Left cardiac atrium (tissue), 4 donors: ENCODE measurements at regions not wholly inside any gene's neighbourhood (a gene's known extent, or its start where the extent isn't known, plus 50 kb on each side); places are given as distances from the start of the nearest gene placed in this dataset.
"Not testable (repeated sequence)": the region's sequence is repeated elsewhere in the genome, so short reads cannot be mapped to it uniquely, and the experiment has no call there.

Experiments
- ATAC-seq, 2 donors: fragments of 200-7000 bp; cut with Tn5 transposase; one replicate each; pipeline ENCODE4 v1.9.1; 2020; ENCODE audit warnings: mild to moderate bottlenecking in 2 of 2, moderate library complexity in 2 of 2
- DNase-seq: peaks from one replicate; pipeline ENCODE4 v3.0.0-alpha.2; 2020
- intact Hi-C, 2 donors: fragments of 100-400 bp; cut with DNase I; formaldehyde crosslinking; loops; one replicate each; pipeline versions ENCODE4 v1.14.1 to v1.15.1; 2022 to 2023
- donor health status: DM: no; HTN: yes; CAD: no.
- donor health status: DM: no; HTN: yes; CAD: no; lungs with severe emphysema.
- donor health status: DM: yes; HTN: yes; CAD: no.
- donor health status: Dilated cardiomyopathy.

- no peak for ATAC-seq
- DNase-seq = no peak
- intact Hi-C loops = no loop called here
These were observed 90.4 kb upstream of the SFSWAP start for GRCh38 chr12:131620520-131620919.

- DNase-seq (no peak), ATAC-seq (no peak)
- intact Hi-C loops = no loop called here
These were observed 89.8 kb upstream of the SFSWAP start for GRCh38 chr12:131620946-131621681.

- intact Hi-C loops = no loop called here
- peak; percentile 16 to 31 for ATAC-seq
- DNase-seq = no peak
These were observed 89.0 kb upstream of the SFSWAP start for GRCh38 chr12:131621701-131622421.

DNA sequence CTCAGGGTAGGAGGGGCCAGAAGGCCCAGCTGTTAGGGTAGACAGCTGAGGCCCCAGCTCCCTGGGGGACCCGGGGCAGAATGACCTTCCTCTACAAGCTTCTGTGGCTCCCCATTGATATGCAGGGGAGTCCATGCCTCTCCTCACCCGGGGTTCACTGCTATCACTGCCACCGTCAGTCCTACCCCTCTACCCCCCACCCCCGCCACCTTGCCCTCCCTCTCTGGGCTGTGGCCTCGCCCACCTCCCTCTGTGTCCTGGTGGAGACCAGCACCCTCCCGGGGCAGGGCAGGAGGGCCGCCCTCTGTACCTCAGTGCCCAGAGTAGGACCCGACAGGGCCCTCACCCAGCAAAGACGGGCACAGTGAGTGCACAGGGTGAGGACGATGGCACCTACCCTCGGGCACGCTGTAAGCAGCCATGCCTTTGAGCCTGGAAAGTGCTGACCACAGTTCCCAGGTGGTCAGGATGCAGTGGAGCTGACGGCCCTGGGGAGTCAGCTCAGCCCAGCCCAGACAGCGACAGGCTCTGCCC is 88.4 kb upstream of the SFSWAP start:
- intact Hi-C loops = no loop called here
- ATAC-seq = no peak

DNA sequence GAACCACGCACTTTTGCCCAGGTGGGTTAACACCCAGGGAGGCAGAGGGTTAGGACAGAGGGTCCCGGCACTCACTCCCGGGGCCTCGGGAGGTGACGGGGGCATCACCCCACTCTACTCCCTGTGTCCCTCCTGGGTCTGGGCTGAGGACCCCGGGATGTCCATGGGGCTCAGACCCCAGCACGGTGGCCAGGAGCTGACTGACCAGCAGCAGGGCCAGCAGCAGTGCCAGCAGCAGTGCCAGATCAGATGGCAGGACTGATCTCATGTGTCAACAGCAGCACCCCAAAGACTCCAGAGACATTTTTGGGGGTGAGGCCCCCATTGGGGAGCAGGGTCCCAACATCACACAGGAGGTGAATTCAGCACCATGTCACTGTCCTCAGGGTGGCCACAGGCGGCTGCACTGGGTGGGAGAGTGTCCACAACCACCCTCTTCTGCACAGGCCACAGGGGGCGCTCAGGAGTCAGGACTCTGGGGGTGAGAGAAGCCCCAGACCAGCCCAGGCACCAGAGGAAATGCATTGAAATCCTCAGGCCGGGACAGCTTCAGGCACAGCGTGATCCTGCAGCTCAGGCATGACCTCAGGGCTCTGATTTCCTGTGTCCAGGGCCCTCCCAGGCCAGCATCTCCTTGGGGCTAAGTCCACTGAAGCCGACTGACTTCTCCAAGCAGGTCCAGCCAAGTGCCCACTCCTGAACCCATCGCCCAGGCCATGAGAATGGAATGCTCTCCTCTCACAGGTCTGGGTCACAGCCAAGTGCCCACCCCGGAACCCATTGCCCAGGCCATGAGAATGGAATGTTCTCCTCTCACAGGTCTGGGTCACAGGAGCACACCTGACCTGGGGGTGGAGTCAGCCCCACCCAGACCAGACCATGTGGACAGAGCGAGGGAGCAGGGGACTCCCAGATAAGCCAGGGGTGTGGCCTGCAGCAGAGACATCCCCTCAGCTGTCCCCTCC is 87.2 kb upstream of the SFSWAP start:
- DNase-seq, intact Hi-C loops, ATAC-seq: not testable (repeated sequence)

More for the DNA sequence above, 88.4 kb upstream of the SFSWAP start:
- DNase-seq = no peak

- intact Hi-C loops, DNase-seq: not testable (repeated sequence)
- ATAC-seq = peak; percentile 28 to 38
These were observed 86.5 kb upstream of the SFSWAP start for GRCh38 chr12:131624369-131624739.

- ATAC-seq = peak in 1 of 2 donors; percentile 40
- DNase-seq, intact Hi-C loops: not testable (repeated sequence)
These were observed 86.0 kb upstream of the SFSWAP start for GRCh38 chr12:131624756-131625501.

DNA sequence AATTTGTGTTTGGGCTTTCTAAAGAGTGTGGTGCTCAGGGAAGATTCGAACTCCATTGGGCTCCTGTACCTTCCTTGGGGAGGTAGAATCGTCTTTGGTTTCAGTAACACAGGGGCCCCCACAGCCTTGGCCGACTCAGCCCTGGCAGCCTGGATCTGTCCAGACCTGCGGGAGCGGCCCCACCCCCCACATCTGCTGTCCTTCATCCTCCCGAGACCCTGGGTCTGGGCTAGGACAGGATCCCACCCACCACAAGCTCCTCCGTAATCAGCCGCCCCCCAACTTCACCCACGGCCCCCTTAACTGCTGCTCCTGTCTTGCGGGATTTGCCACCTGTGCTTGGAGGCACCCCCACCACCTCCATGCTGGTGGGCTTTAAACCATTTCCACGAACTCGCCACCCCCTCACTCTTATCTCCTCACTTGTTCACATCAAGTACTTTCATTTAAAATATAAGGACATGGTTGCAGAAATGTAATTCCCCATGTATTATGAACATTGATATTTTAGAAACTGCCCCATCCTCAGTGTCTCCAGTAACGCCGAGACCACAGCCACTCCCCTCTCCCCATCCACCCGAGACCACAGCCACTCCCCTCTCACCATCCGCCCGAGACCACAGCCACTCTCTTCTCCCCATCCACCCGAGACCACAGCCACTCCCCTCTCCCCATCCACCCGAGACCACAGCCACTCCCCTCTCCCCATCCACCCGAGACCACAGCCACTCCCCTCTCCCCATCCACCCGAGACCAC is 84.7 kb upstream of the SFSWAP start:
- ATAC-seq, DNase-seq, intact Hi-C loops: not testable (repeated sequence)

DNA sequence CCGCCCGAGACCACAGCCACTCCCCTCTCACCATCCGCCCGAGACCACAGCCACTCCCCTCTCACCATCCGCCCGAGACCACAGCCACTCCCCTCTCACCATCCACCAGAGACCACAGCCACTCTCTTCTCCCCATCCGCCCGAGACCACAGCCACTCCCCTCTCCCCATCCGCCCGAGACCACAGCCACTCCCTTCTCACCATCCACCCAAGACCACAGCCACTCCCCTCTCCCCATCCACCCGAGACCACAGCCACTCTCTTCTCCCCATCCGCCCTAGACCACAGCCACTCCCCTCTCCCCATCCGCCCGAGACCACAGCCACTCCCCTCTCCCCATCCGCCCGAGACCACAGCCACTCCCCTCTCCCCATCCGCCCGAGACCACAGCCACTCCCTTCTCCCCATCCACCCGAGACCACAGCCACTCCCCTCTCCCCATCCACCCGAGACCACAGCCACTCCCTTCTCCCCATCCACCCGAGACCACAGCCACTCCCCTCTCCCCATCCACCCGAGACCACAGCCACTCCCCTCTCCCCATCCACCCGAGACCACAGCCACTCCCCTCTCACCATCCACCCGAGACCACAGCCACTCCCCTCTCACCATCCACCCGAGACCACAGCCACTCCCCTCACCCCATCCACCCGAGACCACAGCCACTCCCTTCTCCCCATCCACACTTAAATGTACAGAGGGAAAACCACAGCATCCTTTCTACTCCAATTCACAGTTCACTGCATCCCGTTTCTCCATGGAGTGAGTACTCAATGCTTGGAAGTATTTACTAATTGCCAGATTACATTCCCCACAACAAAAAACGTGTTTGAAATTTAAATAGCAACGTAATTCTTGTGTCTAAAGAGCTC is 83.5 kb upstream of the SFSWAP start:
- ATAC-seq, DNase-seq, intact Hi-C loops: not testable (repeated sequence)

GRCh38 chr12:131628023-131628740 is 82.7 kb upstream of the SFSWAP start:
- ATAC-seq (no peak), DNase-seq (no peak)
- intact Hi-C loops = no loop called here

DNA sequence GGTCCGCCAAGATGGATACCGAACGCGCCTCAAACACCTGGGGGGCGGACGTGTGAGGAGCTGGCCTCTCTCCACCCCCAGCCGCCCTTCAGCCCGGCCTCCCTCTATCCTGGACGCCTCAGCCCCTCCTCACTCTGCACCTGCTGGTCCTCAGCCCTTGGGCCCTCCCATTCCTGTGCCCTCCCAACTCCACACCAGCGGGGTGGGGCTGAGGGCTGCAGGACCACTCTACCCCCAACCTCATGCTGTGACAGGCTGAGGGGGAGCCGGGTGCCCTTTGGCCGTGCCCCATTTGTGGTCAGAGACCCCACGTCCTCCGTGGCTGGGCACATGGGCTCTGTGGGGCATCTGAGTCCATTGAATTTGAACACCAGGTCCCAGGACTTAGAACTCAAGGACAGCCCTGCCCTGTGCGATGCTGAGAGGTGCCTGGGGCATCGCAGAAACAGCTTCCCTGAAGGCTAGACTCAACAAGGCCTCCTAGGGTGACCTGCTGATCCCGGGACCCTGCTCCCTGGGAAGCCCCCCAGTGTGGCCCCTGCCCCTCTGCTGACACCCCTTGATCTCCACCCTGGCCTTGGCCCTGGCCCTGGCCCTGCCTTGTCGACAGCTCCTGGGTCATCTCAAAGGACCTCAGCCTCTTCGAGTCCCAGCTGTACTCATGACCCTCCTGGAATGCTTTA is 82.0 kb upstream of the SFSWAP start:
- intact Hi-C loops = no loop called here
- ATAC-seq = no peak

GRCh38 chr12:131631230-131631629 is 79.7 kb upstream of the SFSWAP start:
- no peak for ATAC-seq
- DNase-seq = no peak
- intact Hi-C loops = no loop called here

More for the DNA sequence above, 82.0 kb upstream of the SFSWAP start:
- DNase-seq = no peak

DNA sequence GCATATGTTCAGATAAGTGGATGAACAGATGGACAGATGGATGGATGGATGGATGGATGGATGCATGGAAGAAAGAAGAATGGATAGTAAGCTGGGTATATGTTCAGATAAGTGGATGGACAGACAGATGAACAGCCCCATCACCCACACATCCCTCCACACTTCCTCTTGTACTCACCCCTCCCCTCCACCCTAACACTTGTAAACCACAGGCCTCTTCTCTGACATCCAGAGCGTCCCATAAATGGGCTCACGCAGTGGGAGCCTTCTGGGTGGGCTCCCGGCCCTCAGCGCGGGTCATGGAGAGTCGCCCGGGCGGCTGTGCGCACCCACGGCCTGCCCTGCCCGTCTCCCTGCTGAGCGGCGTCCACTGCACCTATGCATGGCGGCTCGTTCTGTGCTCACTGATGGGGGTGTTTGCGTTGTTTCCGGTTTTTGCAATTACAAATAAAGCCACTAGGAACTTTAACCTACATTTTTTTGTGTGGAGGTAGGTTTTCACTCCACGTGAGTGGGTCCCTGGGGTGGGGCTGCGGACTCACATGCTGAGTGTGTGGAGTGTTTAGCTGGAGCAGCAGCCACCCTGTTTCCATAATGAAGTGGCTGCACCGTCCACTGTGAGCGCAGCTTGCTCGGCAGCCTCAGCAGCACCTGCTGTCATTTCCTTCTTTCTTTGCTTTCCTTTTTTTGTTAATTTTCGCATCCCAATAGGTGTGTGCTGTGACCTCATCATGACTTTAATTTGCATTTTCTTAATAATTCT is 78.8 kb upstream of the SFSWAP start:
- ATAC-seq, intact Hi-C loops, DNase-seq: not testable (repeated sequence)

DNA sequence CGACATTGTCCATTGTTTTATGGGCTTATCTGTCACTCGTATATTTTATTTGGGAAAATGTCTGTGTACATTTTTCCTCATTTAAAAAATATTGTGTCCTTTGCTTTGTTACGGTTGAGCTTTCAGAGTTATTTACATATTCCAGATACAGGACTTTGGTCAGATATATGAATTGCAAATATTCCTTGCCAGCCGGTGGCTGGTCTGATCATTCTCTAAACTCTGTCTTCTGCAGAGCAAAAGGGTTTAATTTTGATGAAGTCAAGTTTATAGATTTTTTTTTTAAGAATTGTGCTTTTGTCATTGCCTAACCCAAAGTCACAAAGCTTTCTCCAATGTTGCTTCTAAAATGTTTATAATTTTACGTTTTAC is 78.3 kb upstream of the SFSWAP start:
- intact Hi-C loops, DNase-seq, ATAC-seq: not testable (repeated sequence)

DNA sequence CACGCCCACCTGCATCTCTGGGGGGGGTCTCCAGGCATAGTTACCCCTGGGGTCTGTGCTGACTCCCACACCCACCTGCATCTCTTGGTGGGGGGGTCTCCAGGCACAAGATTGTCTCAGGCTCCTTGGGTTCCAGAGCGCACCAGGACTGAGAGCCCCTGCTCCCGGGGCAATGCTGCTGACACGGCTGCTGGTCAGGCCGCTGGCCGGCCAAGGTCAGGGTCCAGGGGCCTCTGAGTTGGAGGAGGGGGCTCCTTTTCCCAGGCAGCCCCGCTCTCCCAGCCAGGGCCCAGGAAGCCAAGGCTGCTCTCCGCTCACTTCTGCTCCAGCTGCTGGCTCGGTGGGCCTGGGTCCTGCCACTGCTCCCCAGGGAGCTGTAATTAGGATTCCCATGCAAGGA is 77.3 kb upstream of the SFSWAP start:
- DNase-seq, ATAC-seq, intact Hi-C loops: not testable (repeated sequence)
